Kidney (tissue), 13 donors: ENCODE measurements at regions not wholly inside any gene's neighbourhood (a gene's known extent, or its start where the extent isn't known, plus 50 kb on each side); places are given as distances from the start of the nearest gene placed in this dataset.

Source experiments
- DNase-seq, 5 donors: peaks; one replicate each; pipeline ENCODE4 v3.0.0-alpha.2; 2013 to 2020
- FAIRE-seq: peaks from 2 replicates; lab custom pipeline; 2012; peaks lifted over from hg19 to GRCh38; lab: Jason Lieb, UNC
- H3K27ac ChIP-seq, 2 donors: one replicate each; pipeline ENCODE4 v1.7.0; 2013; ENCODE audit warnings: low read depth in 2 of 2, low read length in 2 of 2, inconsistent platforms in 1 of 2
- H3K27me3 ChIP-seq: one replicate; pipeline ENCODE4 v1.7.1; 2013; ENCODE audit warnings: low read length, inconsistent platforms; ENCODE audit not compliant: control insufficient read depth, insufficient read depth
- H3K36me3 ChIP-seq, 3 donors: one replicate each; pipeline versions ENCODE4 v1.7.0 to v1.7.1; 2013; ENCODE audit warnings: low read length in 3 of 3, control low read depth in 1 of 3, inconsistent platforms in 1 of 3; ENCODE audit not compliant: insufficient read depth in 3 of 3, control insufficient read depth in 2 of 3
- H3K4me1 ChIP-seq, 3 donors: one replicate each; pipeline versions ENCODE4 v1.7.0 to v1.7.1; 2013; ENCODE audit warnings: low read length in 3 of 3, inconsistent platforms in 1 of 3, low read depth in 1 of 3; ENCODE audit not compliant: control insufficient read depth in 2 of 3, insufficient read depth in 2 of 3
- H3K4me3 ChIP-seq, 3 donors: one replicate each; pipeline versions ENCODE4 v1.7.0 to v1.8.1; 2013; ENCODE audit warnings: low read length in 3 of 3, control low read depth in 1 of 3, inconsistent platforms in 1 of 3
- H3K9ac ChIP-seq, 3 donors: one replicate each; pipeline versions ENCODE4 v1.7.0 to v1.7.1; 2013; ENCODE audit warnings: low read length in 3 of 3, control low read depth in 1 of 3, inconsistent platforms in 1 of 3
- H3K9me3 ChIP-seq, 3 donors: one replicate each; pipeline versions ENCODE4 v1.7.0 to v1.7.1; 2013; ENCODE audit warnings: low read length in 3 of 3, control low read depth in 1 of 3, inconsistent platforms in 1 of 3; ENCODE audit not compliant: control insufficient read depth in 2 of 3, insufficient read depth in 1 of 3
- intact Hi-C: fragments of 100-400 bp; cut with DNase I; formaldehyde crosslinking; loops from one replicate; pipeline ENCODE4 v1.11.1; 2022
- TF ChIP-seq, protein P1 (sequence below): IDR thresholded peaks from 3 replicates; pipeline ENCODE4 v1.5.1; 2012; ENCODE audit warnings: mild to moderate bottlenecking, moderate library complexity, borderline replicate concordance; ENCODE audit not compliant: insufficient read depth; ENCODE audit errors: extremely low read depth
- donor health status: control.
- donor health status: control.
- donor health status: control.
- donor health status: control.
- donor health status: control.
- donor health status: DM: yes; HTN: yes; CAD: no.
- donor health status: Normal renal cell carcinoma (clear cell type).

DNA sequence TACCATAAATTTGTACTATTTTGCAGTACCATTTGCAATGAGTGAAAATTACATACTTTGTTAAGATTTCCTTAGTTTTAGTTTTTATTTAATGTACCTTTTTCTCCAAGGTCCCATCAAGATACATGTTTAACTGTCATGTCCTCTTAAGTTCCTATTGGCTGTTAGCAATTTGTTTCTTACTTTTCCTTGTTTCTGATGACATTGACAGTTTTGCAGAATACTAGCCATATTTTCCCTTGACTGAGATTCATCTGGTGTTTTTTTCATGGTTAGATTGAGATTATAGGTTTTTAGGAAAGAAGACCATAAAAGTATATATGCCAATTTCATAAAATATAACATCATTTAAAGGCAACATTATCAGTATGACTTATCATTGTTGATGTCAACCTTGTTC lies 376.8 kb upstream of the STEAP1 start:
- H3K4me1 ChIP-seq, result peaks cover 0 to 3% (median 0%) of the 10 kb centered on the region in 3 donors
- FAIRE-seq (no peak), DNase-seq (no peak)
- H3K27me3 ChIP-seq, result no peaks in the 10 kb centered on the region
- H3K9ac ChIP-seq, result no peak overlapping the region
- no peak overlapping the region for H3K27ac ChIP-seq
- TF ChIP-seq, protein P1, sequence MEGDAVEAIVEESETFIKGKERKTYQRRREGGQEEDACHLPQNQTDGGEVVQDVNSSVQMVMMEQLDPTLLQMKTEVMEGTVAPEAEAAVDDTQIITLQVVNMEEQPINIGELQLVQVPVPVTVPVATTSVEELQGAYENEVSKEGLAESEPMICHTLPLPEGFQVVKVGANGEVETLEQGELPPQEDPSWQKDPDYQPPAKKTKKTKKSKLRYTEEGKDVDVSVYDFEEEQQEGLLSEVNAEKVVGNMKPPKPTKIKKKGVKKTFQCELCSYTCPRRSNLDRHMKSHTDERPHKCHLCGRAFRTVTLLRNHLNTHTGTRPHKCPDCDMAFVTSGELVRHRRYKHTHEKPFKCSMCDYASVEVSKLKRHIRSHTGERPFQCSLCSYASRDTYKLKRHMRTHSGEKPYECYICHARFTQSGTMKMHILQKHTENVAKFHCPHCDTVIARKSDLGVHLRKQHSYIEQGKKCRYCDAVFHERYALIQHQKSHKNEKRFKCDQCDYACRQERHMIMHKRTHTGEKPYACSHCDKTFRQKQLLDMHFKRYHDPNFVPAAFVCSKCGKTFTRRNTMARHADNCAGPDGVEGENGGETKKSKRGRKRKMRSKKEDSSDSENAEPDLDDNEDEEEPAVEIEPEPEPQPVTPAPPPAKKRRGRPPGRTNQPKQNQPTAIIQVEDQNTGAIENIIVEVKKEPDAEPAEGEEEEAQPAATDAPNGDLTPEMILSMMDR, result no peak
- intact Hi-C loops, result no loop called here
- no peak overlapping the region for H3K4me3 ChIP-seq
- peaks cover 0 to 2% (median 0%) of the 10 kb centered on the region in 3 donors for H3K9me3 ChIP-seq
- H3K36me3 ChIP-seq, result no peaks in the 10 kb centered on the region

DNA sequence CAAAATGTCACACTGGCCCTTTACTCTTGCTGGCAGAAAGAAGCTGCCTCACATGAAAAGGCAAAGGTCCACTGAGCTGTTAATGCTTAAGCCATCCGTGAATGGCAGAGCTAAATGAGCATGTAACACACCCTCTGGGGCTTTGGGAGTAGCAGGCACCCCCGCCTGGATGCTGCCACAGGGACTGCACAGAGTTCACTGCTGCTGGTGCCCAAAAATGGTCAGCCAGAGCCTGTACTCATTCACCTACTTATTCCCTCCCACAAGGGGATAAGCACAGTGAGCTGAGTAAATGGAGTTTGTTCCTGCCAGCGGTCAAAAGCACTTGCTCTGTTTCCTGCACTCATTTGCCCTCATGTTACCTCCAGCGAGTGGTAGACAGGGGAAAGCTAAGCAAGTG lies 374.0 kb upstream of the STEAP1 start:
- peak overlapping the region in 1 of 2 donors; percentile 48 for H3K27ac ChIP-seq
- TF ChIP-seq, protein P1, result no peak
- peaks cover 0 to 3% (median 0%) of the 10 kb centered on the region in 3 donors for H3K4me1 ChIP-seq
- peak overlapping the region in 2 of 3 donors; percentile 36 to 40 for H3K4me3 ChIP-seq
- intact Hi-C loops, result no loop called here
- H3K36me3 ChIP-seq, result no peaks in the 10 kb centered on the region
- DNase-seq (peak; percentile 57 to 88 (median 61)), FAIRE-seq (peak; percentile 11)
- peaks cover 0 to 2% (median 0%) of the 10 kb centered on the region in 3 donors for H3K9me3 ChIP-seq
- no peaks in the 10 kb centered on the region for H3K27me3 ChIP-seq
- H3K9ac ChIP-seq, result no peak overlapping the region

DNA sequence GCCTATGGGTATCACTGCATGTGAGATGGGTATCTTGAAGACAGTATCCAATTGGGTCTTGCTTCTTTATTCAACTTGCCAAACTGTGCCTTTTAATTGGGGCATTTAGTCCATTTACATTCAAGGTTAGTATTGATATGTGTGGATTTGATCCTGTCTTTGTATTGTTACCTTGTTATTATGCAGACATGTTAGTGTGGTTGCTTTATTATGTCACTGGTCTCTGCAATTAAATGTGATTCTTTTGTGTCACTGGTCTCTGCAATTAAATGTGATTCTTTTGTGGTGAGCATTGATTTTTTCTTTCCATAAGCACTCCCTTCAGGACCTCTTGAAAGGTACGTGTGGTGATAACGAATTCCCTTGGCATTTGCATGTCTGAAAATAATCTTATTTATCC lies 357.8 kb upstream of the STEAP1 start:
- no peak overlapping the region for H3K9ac ChIP-seq

More for the DNA sequence above, 357.8 kb upstream of the STEAP1 start:
- H3K4me1 ChIP-seq, result no peaks in the 10 kb centered on the region
- intact Hi-C loops, result no loop called here
- FAIRE-seq, result no peak
- no peaks in the 10 kb centered on the region for H3K27me3 ChIP-seq
- H3K4me3 ChIP-seq, result no peak overlapping the region
- TF ChIP-seq, protein P1, result no peak
- DNase-seq, result no peak
- no peak overlapping the region for H3K27ac ChIP-seq
- H3K9me3 ChIP-seq, result peaks cover 0 to 2% (median 0%) of the 10 kb centered on the region in 3 donors
- H3K36me3 ChIP-seq, result no peaks in the 10 kb centered on the region
